CD4-positive, alpha-beta memory T cell (primary cell): ENCODE measurements at regions not wholly inside any gene's neighbourhood (a gene's known extent, or its start where the extent isn't known, plus 50 kb on each side); places are given as distances from the start of the nearest gene placed in this dataset.
"Not testable (repeated sequence)": the region's sequence is repeated elsewhere in the genome, so short reads cannot be mapped to it uniquely, and the experiment has no call there.

Source experiments
- CTCF ChIA-PET: fragments of 350-600 bp; sonication (Branson Sonifier 250); formaldehyde crosslinking; loops from one replicate; lab custom pipeline; 2021; ENCODE audit warnings: inconsistent platforms; ENCODE audit not compliant: partially characterized antibody; lab: Charles Lee
- POLR2A ChIA-PET: fragments of 350-600 bp; sonication (Branson Sonifier 250); formaldehyde crosslinking; loops from one replicate; lab custom pipeline; 2021; ENCODE audit not compliant: partially characterized antibody; lab: Charles Lee
- DNase-seq, 5 donors: peaks; one replicate each; pipeline versions ENCODE4 v3.0.0 to v3.0.0-alpha.2; 2020 to 2022; ENCODE audit warnings: mixed read lengths in 1 of 5
- H3K27ac ChIP-seq: one replicate; pipeline ENCODE4 v1.7.0; 2013; ENCODE audit warnings: low read depth, low read length
- H3K27me3 ChIP-seq: 2 replicates; pipeline ENCODE4 v1.7.0; 2013; ENCODE audit warnings: mild to moderate bottlenecking, low read length, moderate library complexity; ENCODE audit not compliant: insufficient read depth
- H3K36me3 ChIP-seq: 2 replicates; pipeline ENCODE4 v1.7.0; 2013; ENCODE audit warnings: mild to moderate bottlenecking, low read length, moderate library complexity; ENCODE audit not compliant: insufficient read depth
- H3K4me1 ChIP-seq: 2 replicates; pipeline ENCODE4 v1.7.0; 2013; ENCODE audit warnings: mild to moderate bottlenecking, low read length, moderate library complexity; ENCODE audit not compliant: insufficient read depth
- H3K4me3 ChIP-seq, 2 donors: one replicate each; pipeline ENCODE4 v1.7.0; 2013; ENCODE audit warnings: low read length in 2 of 2, mild to moderate bottlenecking in 1 of 2
- H3K9me3 ChIP-seq, 2 donors: one replicate each; pipeline ENCODE4 v1.7.0; 2013; ENCODE audit warnings: low read length in 2 of 2, control low read depth in 1 of 2; ENCODE audit not compliant: control insufficient read depth in 1 of 2
- H3K27ac Mint-ChIP-seq, 7 donors: one replicate each; pipeline ENCODE4 v1.8.0; 2020 to 2021; ENCODE audit warnings: mixed read lengths in 7 of 7, mild to moderate bottlenecking in 6 of 7, inconsistent platforms in 3 of 7, moderate library complexity in 3 of 7
- H3K27me3 Mint-ChIP-seq, 2 donors: one replicate each; pipeline ENCODE4 v1.8.0; 2020 to 2021; ENCODE audit warnings: mixed read lengths in 2 of 2
- H3K36me3 Mint-ChIP-seq, 2 donors: one replicate each; pipeline ENCODE4 v1.8.0; 2020 to 2021; ENCODE audit warnings: mixed read lengths in 2 of 2, inconsistent platforms in 1 of 2, mild to moderate bottlenecking in 1 of 2
- H3K4me1 Mint-ChIP-seq, 4 donors: one replicate each; pipeline ENCODE4 v1.8.0; 2020 to 2021; ENCODE audit warnings: mixed read lengths in 4 of 4, mild to moderate bottlenecking in 1 of 4
- H3K4me3 Mint-ChIP-seq, 8 donors: one replicate each; pipeline ENCODE4 v1.8.0; 2020 to 2021; ENCODE audit warnings: mixed read lengths in 8 of 8, mild to moderate bottlenecking in 7 of 8, moderate library complexity in 6 of 8, inconsistent platforms in 3 of 8
- H3K9me3 Mint-ChIP-seq, 8 donors: one replicate each; pipeline ENCODE4 v1.8.0; 2020 to 2021; ENCODE audit warnings: mixed read lengths in 8 of 8, mild to moderate bottlenecking in 5 of 8, inconsistent platforms in 3 of 8, moderate library complexity in 1 of 8
- intact Hi-C: fragments of 100-400 bp; cut with micrococcal nuclease; formaldehyde crosslinking; loops from one replicate; pipeline ENCODE4 v1.15.1; 2023

DNA sequence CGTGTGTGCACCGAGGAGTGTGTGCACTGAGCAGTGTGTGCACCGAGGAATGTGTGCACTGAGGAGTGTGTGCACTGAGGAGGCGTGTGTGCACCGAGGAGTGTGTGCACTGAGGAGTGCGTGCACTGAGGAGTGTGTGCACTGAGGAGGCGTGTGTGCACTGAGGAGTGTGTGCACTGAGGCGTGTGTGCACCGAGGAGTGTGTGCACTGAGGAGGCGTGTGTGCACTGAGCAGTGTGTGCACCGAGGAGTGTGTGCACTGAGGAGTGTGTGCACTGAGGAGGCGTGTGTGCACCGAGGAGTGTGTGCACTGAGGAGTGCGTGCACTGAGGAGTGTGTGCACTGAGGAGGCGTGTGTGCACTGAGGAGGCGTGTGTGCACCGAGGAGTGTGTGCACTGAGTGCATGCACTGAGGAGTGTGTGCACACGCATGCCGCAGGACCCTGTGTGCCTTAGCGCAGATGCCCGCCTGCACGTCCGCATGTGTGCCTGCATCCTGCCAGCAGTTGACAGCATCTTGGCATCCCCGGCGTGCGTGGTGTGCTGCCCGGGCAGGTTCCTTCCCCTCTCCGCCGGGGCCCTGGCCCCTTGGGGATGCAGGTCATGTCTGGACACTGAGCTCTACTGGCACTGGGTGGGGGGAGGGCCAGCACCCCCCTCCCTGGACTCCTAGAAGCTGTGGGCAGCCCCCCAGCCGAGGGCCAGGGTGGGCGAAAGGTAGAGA lies 55.6 kb upstream of the NOTCH1 start:
- H3K27ac Mint-ChIP-seq, H3K36me3 Mint-ChIP-seq, DNase-seq, H3K4me3 Mint-ChIP-seq, H3K4me1 ChIP-seq, H3K36me3 ChIP-seq, H3K27me3 ChIP-seq, H3K9me3 ChIP-seq, intact Hi-C loops, H3K4me1 Mint-ChIP-seq, H3K27ac ChIP-seq, H3K9me3 Mint-ChIP-seq, POLR2A ChIA-PET, CTCF ChIA-PET, H3K4me3 ChIP-seq: not testable (repeated sequence)
- peaks cover 17 to 22% of the 10 kb centered on the region in 2 donors for H3K27me3 Mint-ChIP-seq

- no peak overlapping the region for H3K4me3 Mint-ChIP-seq
- H3K27me3 Mint-ChIP-seq = peaks cover 12 to 19% of the 10 kb centered on the region in 2 donors
- no peaks in the 10 kb centered on the region for H3K9me3 Mint-ChIP-seq
- intact Hi-C loops = no loop called here
- ChIA-PET POLR2A (no interaction called here), CTCF (no interaction called here)
- H3K36me3 Mint-ChIP-seq = no peaks in the 10 kb centered on the region
- H3K27ac Mint-ChIP-seq = no peak overlapping the region
- no peaks in the 10 kb centered on the region for H3K4me1 Mint-ChIP-seq
- Histone ChIP-seq H3K27me3 (no peaks in the 10 kb centered on the region), H3K4me3 (no peak overlapping the region), H3K4me1 (no peaks in the 10 kb centered on the region), H3K9me3 (no peaks in the 10 kb centered on the region), H3K36me3 (no peaks in the 10 kb centered on the region), H3K27ac (no peak overlapping the region)
- no peak for DNase-seq
Measured at GRCh38 chr9:136599811-136600660, 54.2 kb upstream of the NOTCH1 start.

DNA sequence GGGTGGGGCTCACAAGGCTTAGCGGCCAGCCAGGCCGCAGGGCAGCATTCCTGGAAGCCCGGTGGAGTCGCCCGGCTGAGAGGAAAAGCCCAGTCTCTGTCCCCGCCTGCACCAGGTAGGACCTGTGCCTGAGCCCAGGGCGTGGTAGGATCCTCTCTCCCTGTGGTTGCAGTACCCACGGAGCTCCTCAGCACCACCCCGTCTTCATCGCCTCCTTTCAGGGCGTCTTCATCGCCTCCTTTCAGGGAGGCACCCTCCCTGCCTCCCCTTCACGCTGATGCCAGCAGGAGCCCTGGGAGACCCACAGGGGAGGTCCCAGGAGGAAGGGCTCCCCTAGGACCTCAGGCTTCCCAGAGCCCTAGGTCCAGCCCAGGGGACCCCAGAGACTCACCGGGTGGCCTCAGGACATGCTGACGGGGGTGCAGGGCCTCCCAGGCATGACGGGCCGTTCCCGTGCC lies 53.3 kb upstream of the NOTCH1 start:
- Histone ChIP-seq H3K36me3 (no peaks in the 10 kb centered on the region), H3K4me3 (no peak overlapping the region), H3K4me1 (no peaks in the 10 kb centered on the region), H3K27me3 (no peaks in the 10 kb centered on the region), H3K9me3 (no peaks in the 10 kb centered on the region), H3K27ac (no peak overlapping the region)
- no peak for DNase-seq
- H3K4me3 Mint-ChIP-seq = no peak overlapping the region
- no peaks in the 10 kb centered on the region for H3K36me3 Mint-ChIP-seq
- CTCF ChIA-PET = no interaction called here
- H3K9me3 Mint-ChIP-seq = no peaks in the 10 kb centered on the region
- no peak overlapping the region for H3K27ac Mint-ChIP-seq
- H3K4me1 Mint-ChIP-seq = no peaks in the 10 kb centered on the region
- POLR2A ChIA-PET = no interaction called here
- intact Hi-C loops = no loop called here
- peaks cover 11 to 21% of the 10 kb centered on the region in 2 donors for H3K27me3 Mint-ChIP-seq

- H3K27ac Mint-ChIP-seq, intact Hi-C loops, H3K9me3 Mint-ChIP-seq, H3K4me1 ChIP-seq, DNase-seq, H3K4me1 Mint-ChIP-seq, H3K36me3 Mint-ChIP-seq, H3K9me3 ChIP-seq, H3K27me3 ChIP-seq, H3K36me3 ChIP-seq, H3K4me3 ChIP-seq, H3K27ac ChIP-seq, H3K4me3 Mint-ChIP-seq, POLR2A ChIA-PET, CTCF ChIA-PET: not testable (repeated sequence)
- peaks cover 8 to 19% of the 10 kb centered on the region in 2 donors for H3K27me3 Mint-ChIP-seq
Measured at GRCh38 chr9:136598390-136599073, 52.7 kb upstream of the NOTCH1 start.

GRCh38 chr9:136597965-136598364 lies 52.1 kb upstream of the NOTCH1 start:
- DNase-seq = no peak
- Histone ChIP-seq H3K4me3 (no peak overlapping the region), H3K4me1 (no peaks in the 10 kb centered on the region), H3K27me3 (no peaks in the 10 kb centered on the region), H3K27ac (no peak overlapping the region), H3K9me3 (no peaks in the 10 kb centered on the region), H3K36me3 (no peaks in the 10 kb centered on the region)
- H3K4me3 Mint-ChIP-seq = no peak overlapping the region
- no peaks in the 10 kb centered on the region for H3K4me1 Mint-ChIP-seq
- H3K9me3 Mint-ChIP-seq = no peaks in the 10 kb centered on the region
- POLR2A ChIA-PET = no interaction called here
- H3K36me3 Mint-ChIP-seq = no peaks in the 10 kb centered on the region
- CTCF ChIA-PET = no interaction called here
- peaks cover 8 to 20% of the 10 kb centered on the region in 2 donors for H3K27me3 Mint-ChIP-seq
- no peak overlapping the region for H3K27ac Mint-ChIP-seq
- intact Hi-C loops = no loop called here

GRCh38 chr9:136597141-136597885 lies 51.5 kb upstream of the NOTCH1 start:
- H3K4me3 ChIP-seq = no peak overlapping the region

GRCh38 chr9:136596630-136597031 lies 50.8 kb upstream of the NOTCH1 start:
- ChIA-PET POLR2A (no interaction called here), CTCF (no interaction called here)
- Mint-ChIP-seq H3K9me3 (no peaks in the 10 kb centered on the region), H3K27ac (no peak overlapping the region), H3K4me3 (no peak overlapping the region), H3K4me1 (no peaks in the 10 kb centered on the region), H3K36me3 (no peaks in the 10 kb centered on the region), H3K27me3 (peaks cover 3 to 14% of the 10 kb centered on the region in 2 donors)
- H3K4me3 ChIP-seq = no peak overlapping the region
- no peaks in the 10 kb centered on the region for H3K27me3 ChIP-seq
- intact Hi-C loops = no loop called here
- no peak for DNase-seq
- H3K36me3 ChIP-seq = no peaks in the 10 kb centered on the region
- no peak overlapping the region for H3K27ac ChIP-seq
- H3K9me3 ChIP-seq = no peaks in the 10 kb centered on the region
- no peaks in the 10 kb centered on the region for H3K4me1 ChIP-seq

More at GRCh38 chr9:136597141-136597885, 51.5 kb upstream of the NOTCH1 start:
- Mint-ChIP-seq H3K4me1 (no peaks in the 10 kb centered on the region), H3K9me3 (no peaks in the 10 kb centered on the region), H3K4me3 (no peak overlapping the region), H3K36me3 (no peaks in the 10 kb centered on the region), H3K27me3 (peaks cover 4 to 17% of the 10 kb centered on the region in 2 donors), H3K27ac (no peak overlapping the region)
- intact Hi-C loops = no loop called here
- H3K9me3 ChIP-seq = no peaks in the 10 kb centered on the region
- ChIA-PET CTCF (no interaction called here), POLR2A (no interaction called here)
- H3K4me1 ChIP-seq = no peaks in the 10 kb centered on the region
- H3K27ac ChIP-seq = no peak overlapping the region
- no peak for DNase-seq
- no peaks in the 10 kb centered on the region for H3K27me3 ChIP-seq
- H3K36me3 ChIP-seq = no peaks in the 10 kb centered on the region
